ENCODE measurements at regions not wholly inside any gene's neighbourhood (a gene's known extent, or its start where the extent isn't known, plus 50 kb on each side); places are given as distances from the start of the nearest gene placed in this dataset.

DNA sequence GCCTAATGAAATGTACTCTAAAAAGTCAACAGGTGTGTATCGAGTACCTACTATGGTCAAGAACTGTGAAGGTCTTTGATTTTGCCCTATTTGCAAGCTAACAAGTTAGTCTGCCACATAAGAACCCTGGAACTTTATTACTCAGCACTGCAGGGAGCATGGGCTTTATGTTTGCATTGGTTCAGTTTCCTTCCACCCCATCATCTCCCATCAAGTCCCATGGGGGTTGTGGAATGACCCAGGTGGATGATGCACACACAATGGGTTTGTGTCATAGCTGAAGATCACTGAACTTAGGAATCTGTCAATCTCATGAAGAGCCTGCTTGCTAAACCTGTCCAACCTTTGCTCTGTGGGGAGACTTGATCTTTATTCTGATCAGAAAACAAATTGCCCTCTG, 265.5 kb downstream of the RPRM start:
- TF ChIP-seq POLR2AphosphoS5 (IDR thresholded peaks at IDR 0.05) = no peak
- no peak for TF ChIP-seq CTCF (IDR thresholded peaks at IDR 0.05)
- no peak for TF ChIP-seq EP300 (IDR thresholded peaks at IDR 0.05)
- TF ChIP-seq POLR2A (IDR thresholded peaks at IDR 0.05; ENCODE audit: low read depth) = no peak
- DNase-seq (ENCODE audit: extremely low spot score) = no peak
- H3K4me1 ChIP-seq = no peaks in the 10 kb centered on the region
- 92% methylated on average over 1 of the region's 1 CpG for WGBS
- no peaks in the 10 kb centered on the region for H3K36me3 ChIP-seq
- no peak overlapping the region for H3K4me3 ChIP-seq
- H3K27me3 ChIP-seq = no peaks in the 10 kb centered on the region
- H3K27ac ChIP-seq (replicated peaks in 1 of 4) = no peak overlapping the region
- H3K9me3 ChIP-seq = no peaks in the 10 kb centered on the region
- intact Hi-C loops (cut with DNase I) = no loop called here

DNA sequence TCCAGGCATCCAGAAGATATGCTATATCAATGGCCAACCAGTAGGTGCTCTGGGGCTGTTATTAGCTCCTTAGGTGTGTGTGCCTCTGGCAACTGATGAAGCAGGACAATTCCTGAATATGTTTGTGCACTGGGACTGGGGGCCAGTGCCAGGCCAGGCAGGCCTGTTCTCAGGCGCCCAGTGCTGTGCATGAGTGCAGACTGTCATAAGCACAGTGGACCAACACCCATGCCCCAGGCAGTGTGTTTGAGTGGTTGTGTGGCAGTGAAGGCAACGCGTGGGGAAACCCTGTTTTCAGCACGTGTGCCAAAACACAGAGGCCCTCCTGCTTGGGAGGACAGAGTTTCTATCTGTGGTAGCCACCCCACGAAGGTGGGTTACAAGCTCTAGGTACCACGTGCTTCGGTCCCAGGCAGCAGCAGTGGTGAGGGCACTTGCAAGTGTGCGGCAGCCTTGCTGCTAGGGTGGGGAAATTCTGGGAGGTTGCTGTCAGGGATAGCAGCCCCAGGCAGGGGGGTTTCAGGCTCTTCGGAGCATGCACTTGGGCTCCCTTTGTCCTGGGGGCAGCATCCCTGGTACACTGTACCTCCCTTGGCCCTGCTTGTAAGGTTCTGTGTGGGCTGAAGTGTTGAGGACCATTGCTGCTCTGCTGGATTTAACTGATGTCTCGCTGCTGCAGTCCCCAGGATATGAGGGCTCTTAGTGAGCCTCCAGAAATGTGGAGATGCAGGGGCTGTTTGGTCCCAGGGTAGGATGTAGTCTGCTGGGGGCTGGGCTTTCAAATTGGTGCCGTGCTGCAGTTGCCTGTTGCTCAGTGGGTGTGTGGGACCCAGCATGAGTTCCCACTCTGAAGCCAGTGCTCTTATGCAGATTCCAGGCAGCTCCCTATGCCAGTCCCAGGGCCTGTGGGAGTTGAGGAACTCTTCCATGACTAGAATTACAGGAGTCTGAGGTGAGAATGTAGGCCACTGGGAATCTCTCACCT, 280.9 kb downstream of the RPRM start:
- WGBS = 96% methylated on average over 8 of the region's 11 CpGs

DNA sequence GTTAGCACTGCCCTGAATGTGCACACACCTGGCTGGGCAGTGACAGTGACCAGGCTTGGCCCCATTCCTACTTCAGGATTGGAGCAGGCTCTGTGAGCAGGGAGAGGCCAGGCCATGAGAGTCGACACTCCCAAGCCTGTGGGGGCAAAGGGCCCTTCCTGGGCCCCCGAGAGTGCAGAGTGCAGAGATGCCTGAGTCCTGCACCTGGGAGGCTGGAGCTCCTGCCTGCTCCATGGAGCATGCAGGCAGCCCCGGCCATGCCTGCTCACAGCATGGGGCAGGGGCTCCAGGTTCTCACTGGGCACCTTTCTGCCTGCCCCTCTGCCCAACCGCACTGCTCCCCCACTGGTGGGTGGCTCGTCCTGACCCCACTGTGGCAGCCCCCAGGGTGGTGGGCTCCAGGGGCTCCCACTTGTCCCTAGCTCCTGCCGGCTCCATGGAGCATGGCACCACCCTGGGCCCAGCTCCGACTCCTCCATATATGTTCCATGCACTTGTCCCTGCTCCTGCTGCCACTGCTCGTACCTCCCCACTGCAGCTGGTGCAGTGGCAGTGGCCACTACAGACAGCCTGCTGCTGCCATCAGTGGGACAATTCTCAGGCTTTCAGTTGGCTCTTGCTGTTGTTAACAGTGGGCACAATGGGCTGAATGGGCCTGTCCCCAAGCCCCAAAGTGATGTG, 282.0 kb downstream of the RPRM start:
- DNase-seq (ENCODE audit: extremely low spot score) = no peak
- intact Hi-C loops (cut with DNase I) = no loop called here
- WGBS = no CpG with 5 or more reads among the region's 8 CpGs
- Histone ChIP-seq H3K4me1 (no peaks in the 10 kb centered on the region), H3K9me3 (no peaks in the 10 kb centered on the region), H3K36me3 (no peaks in the 10 kb centered on the region), H3K27ac (replicated peaks in 1 of 4) (no peak overlapping the region), H3K27me3 (no peaks in the 10 kb centered on the region), H3K4me3 (no peak overlapping the region)
- TF ChIP-seq EP300 (IDR thresholded peaks at IDR 0.05) (no peak), CTCF (IDR thresholded peaks at IDR 0.05) (no peak), POLR2AphosphoS5 (IDR thresholded peaks at IDR 0.05) (no peak), POLR2A (IDR thresholded peaks at IDR 0.05; ENCODE audit: low read depth) (no peak)

More for the DNA sequence above, 280.9 kb downstream of the RPRM start:
- Histone ChIP-seq H3K27me3 (no peaks in the 10 kb centered on the region), H3K9me3 (no peaks in the 10 kb centered on the region), H3K4me1 (no peaks in the 10 kb centered on the region), H3K27ac (replicated peaks in 1 of 4) (no peak overlapping the region), H3K4me3 (no peak overlapping the region), H3K36me3 (no peaks in the 10 kb centered on the region)
- intact Hi-C loops (cut with DNase I) = no loop called here
- TF ChIP-seq EP300 (IDR thresholded peaks at IDR 0.05) (no peak), POLR2AphosphoS5 (IDR thresholded peaks at IDR 0.05) (no peak)
- DNase-seq (ENCODE audit: extremely low spot score) = no peak

GRCh38 chr2:153195342-153195741, 283.2 kb downstream of the RPRM start:
- intact Hi-C loops (cut with DNase I) = no loop called here
- H3K4me3 ChIP-seq = no peak overlapping the region
- 95% methylated on average over 2 of the region's 2 CpGs for WGBS
- no peak overlapping the region for H3K27ac ChIP-seq (replicated peaks in 1 of 4)
- TF ChIP-seq EP300 (IDR thresholded peaks at IDR 0.05) = no peak
- no peak for TF ChIP-seq POLR2A (IDR thresholded peaks at IDR 0.05; ENCODE audit: low read depth)
- no peak for TF ChIP-seq POLR2AphosphoS5 (IDR thresholded peaks at IDR 0.05)
- TF ChIP-seq CTCF (IDR thresholded peaks at IDR 0.05) = no peak
- H3K4me1 ChIP-seq = no peaks in the 10 kb centered on the region
- no peaks in the 10 kb centered on the region for H3K36me3 ChIP-seq
- no peaks in the 10 kb centered on the region for H3K9me3 ChIP-seq
- no peaks in the 10 kb centered on the region for H3K27me3 ChIP-seq
- no peak for DNase-seq (ENCODE audit: extremely low spot score)
